Left ventricle myocardium inferior (tissue), 1 donor: ENCODE measurements at regions not wholly inside any gene's neighbourhood (a gene's known extent, or its start where the extent isn't known, plus 50 kb on each side); places are given as distances from the start of the nearest gene placed in this dataset.

Source experiments
- DNase-seq: peaks from one replicate; pipeline ENCODE4 v3.0.0-alpha.2; 2020
- H3K27ac ChIP-seq: fragments of 200-600 bp; replicated peaks from 2 replicates; pipeline ENCODE4 v1.8.0; 2021
- H3K27me3 ChIP-seq: fragments of 200-600 bp; 2 replicates; pipeline ENCODE4 v1.8.0; 2021; ENCODE audit warnings: low read depth
- H3K36me3 ChIP-seq: fragments of 200-600 bp; 2 replicates; pipeline ENCODE4 v1.8.0; 2021
- H3K4me1 ChIP-seq: fragments of 200-600 bp; 2 replicates; pipeline ENCODE4 v1.8.0; 2021
- H3K4me3 ChIP-seq: fragments of 200-600 bp; 2 replicates; pipeline ENCODE4 v1.8.0; 2021; ENCODE audit warnings: mild to moderate bottlenecking, moderate library complexity
- H3K9me3 ChIP-seq: fragments of 200-600 bp; replicated peaks from 2 replicates; pipeline ENCODE4 v1.8.0; 2021
- CTCF ChIP-seq: fragments of 200-600 bp; IDR thresholded peaks from 2 replicates; pipeline ENCODE4 v1.8.0; 2021; ENCODE audit warnings: antibody characterized with exemption, mild to moderate bottlenecking, borderline replicate concordance
- intact Hi-C: fragments of 100-400 bp; cut with micrococcal nuclease; formaldehyde crosslinking; loops from one replicate; pipeline ENCODE4 v1.11.0; 2022
- donor health status: DM: no; HTN: yes; CAD: no; lungs with severe emphysema.

- Histone ChIP-seq H3K9me3 (no peaks in the 10 kb centered on the region), H3K27ac (no peak overlapping the region), H3K27me3 (no peaks in the 10 kb centered on the region), H3K4me1 (peaks cover 20% of the 10 kb centered on the region), H3K36me3 (no peaks in the 10 kb centered on the region), H3K4me3 (no peak overlapping the region)
- no peak for TF ChIP-seq CTCF
- intact Hi-C loops, result no loop called here
- DNase-seq, result no peak
Observed at GRCh38 chr7:50865450-50865849, 82.8 kb upstream of the GRB10 start.

GRCh38 chr7:50864694-50865093, 82.0 kb upstream of the GRB10 start:
- intact Hi-C loops, result no loop called here
- no peak overlapping the region for H3K4me3 ChIP-seq
- H3K9me3 ChIP-seq, result no peaks in the 10 kb centered on the region
- no peak overlapping the region for H3K27ac ChIP-seq
- no peaks in the 10 kb centered on the region for H3K36me3 ChIP-seq
- TF ChIP-seq CTCF, result no peak
- H3K27me3 ChIP-seq, result no peaks in the 10 kb centered on the region
- DNase-seq, result no peak
- peaks cover 20% of the 10 kb centered on the region for H3K4me1 ChIP-seq

- intact Hi-C loops, result no loop called here
- no peak for DNase-seq
- no peaks in the 10 kb centered on the region for H3K36me3 ChIP-seq
- no peak overlapping the region for H3K27ac ChIP-seq
- H3K4me1 ChIP-seq, result peaks cover 15% of the 10 kb centered on the region
- TF ChIP-seq CTCF, result no peak
- no peak overlapping the region for H3K4me3 ChIP-seq
- H3K9me3 ChIP-seq, result no peaks in the 10 kb centered on the region
- no peaks in the 10 kb centered on the region for H3K27me3 ChIP-seq
Observed at GRCh38 chr7:50863053-50863452, 80.4 kb upstream of the GRB10 start.

DNA sequence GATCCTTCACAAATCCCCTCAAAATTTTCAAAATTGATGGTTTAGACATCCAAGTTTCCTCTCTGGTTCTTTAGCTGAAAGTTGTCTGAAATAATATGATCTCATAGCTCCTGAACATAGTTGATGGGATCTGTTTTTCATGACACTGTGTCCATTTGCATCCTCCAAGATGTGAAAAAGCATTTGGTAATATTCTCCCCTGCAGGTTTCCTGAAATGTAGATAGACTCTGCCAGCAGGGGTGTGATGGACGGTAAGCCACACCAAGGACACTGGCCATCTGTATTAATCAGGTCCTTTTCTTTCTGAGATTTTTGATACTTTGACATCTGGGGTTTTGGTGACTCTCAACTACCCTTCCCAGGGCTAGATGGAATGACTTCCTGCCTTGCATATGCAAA, 79.6 kb upstream of the GRB10 start:
- TF ChIP-seq CTCF, result no peak
- Histone ChIP-seq H3K9me3 (no peaks in the 10 kb centered on the region), H3K4me1 (peaks cover 21% of the 10 kb centered on the region), H3K27ac (no peak overlapping the region), H3K36me3 (no peaks in the 10 kb centered on the region), H3K27me3 (no peaks in the 10 kb centered on the region), H3K4me3 (no peak overlapping the region)
- DNase-seq, result no peak
- intact Hi-C loops, result no loop called here

- Histone ChIP-seq H3K9me3 (no peaks in the 10 kb centered on the region), H3K27me3 (no peaks in the 10 kb centered on the region), H3K4me1 (peaks cover 10% of the 10 kb centered on the region), H3K36me3 (no peaks in the 10 kb centered on the region), H3K4me3 (no peak overlapping the region), H3K27ac (no peak overlapping the region)
- no peak for DNase-seq
- intact Hi-C loops, result no loop called here
- no peak for TF ChIP-seq CTCF
Observed at GRCh38 chr7:50860598-50860997, 77.9 kb upstream of the GRB10 start.

DNA sequence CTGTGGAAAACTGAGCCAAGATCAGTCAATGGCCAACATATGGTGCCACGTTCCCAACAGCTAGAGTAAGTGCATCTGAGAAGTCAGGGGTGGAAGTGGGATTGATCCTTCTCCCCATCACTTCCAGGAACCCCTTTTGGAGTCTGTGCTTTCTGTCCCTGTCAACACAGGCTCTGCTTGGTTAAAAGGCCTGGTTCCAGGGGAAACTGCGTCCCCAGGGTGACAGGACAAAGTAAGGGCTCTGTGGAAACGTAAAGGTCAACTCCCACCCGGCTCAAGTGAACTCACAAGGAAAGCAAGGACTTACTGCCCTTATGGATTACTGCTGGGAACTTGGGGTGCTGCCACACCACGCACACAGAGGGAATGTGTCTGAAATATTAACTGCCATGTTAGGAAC, 77.5 kb upstream of the GRB10 start:
- no peaks in the 10 kb centered on the region for H3K27me3 ChIP-seq
- intact Hi-C loops, result no loop called here
- no peak for DNase-seq
- H3K27ac ChIP-seq, result no peak overlapping the region
- TF ChIP-seq CTCF, result no peak
- peaks cover 10% of the 10 kb centered on the region for H3K4me1 ChIP-seq
- no peaks in the 10 kb centered on the region for H3K36me3 ChIP-seq
- H3K9me3 ChIP-seq, result no peaks in the 10 kb centered on the region
- no peak overlapping the region for H3K4me3 ChIP-seq
